ENCODE measurements at regions not wholly inside any gene's neighbourhood (a gene's known extent, or its start where the extent isn't known, plus 50 kb on each side); places are given as distances from the start of the nearest gene placed in this dataset.
"Not testable (repeated sequence)": the region's sequence is repeated elsewhere in the genome, so short reads cannot be mapped to it uniquely, and the experiment has no call there.

- TF ChIP-seq CTCF (IDR thresholded peaks at IDR 0.05; ENCODE audit: low read depth, low read length); POLR2A (IDR thresholded peaks at IDR 0.05; ENCODE audit: extremely low read depth, insufficient read length); MAX (IDR thresholded peaks at IDR 0.05; ENCODE audit: low read depth, low read length): not testable (repeated sequence)
These were observed 266.2 kb upstream of the VWC2 start for GRCh38 chr7:49507206-49507605.
